CD4-positive, alpha-beta T cell treated with Interleukin-17A for 4 hours (primary cell): ENCODE measurements at regions not wholly inside any gene's neighbourhood (a gene's known extent, or its start where the extent isn't known, plus 50 kb on each side); places are given as distances from the start of the nearest gene placed in this dataset.

Source experiments
- DNase-seq: peaks from one replicate; pipeline ENCODE4 v3.0.0-alpha.2; 2020; ENCODE audit warnings: mixed read lengths

DNA sequence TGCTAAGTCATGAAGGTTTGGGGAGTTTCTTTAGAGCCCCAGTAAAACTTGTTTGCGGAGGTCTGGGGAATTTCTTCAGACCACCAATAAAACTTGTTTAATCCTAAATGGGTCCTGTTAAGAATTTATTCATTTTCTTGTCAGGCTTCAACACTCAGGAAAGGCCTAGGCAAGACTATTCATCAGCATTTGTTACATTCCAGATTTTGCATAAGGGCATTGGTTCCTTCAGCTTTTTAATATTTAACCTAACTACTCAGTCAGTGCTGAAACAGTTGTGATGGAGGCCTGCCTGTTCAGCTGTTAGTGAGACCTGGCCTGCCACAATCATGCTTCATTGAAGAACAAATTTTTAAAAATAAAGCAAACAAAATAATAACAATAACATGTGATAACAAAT lies 954.2 kb upstream of the SEMA6D start:
- DNase-seq = no peak

DNA sequence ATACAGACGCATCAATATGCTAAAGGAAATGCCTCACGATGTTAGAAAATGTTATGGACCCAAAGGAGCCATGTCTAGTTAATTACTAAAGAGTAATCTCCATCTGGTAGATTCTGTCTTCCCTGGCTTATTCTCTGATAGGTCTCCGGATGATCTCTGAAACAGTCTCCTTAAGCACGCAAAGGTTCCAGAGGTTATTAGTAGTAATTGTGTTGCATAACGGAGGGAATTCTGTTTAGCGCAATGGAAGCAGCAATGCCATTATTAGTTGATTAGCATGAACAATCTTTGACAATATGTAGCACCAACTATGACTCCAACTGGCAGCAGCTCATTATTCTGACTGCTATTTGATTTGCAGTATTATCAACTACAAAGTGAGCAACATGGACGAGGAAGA lies 952.5 kb upstream of the SEMA6D start:
- DNase-seq = no peak

DNA sequence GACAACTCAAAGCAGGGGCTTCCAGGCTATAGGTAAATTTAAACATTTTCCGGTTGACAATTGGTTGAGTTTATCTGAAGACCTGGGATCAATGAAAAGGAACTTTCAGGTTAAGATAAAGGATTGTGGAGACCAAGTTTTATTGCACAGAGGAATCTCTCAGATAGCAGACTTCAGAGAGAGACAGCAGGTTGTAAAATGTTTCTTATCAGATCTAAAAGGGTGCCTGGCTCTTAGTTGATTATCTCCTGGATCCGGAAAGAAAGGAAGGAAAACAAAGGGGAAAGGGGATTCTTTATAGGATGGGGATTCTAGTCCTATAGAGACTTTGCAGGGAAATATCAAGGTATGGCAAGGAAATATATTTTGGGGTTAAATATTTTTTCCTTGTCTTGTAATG lies 951.3 kb upstream of the SEMA6D start:
- no peak for DNase-seq

DNA sequence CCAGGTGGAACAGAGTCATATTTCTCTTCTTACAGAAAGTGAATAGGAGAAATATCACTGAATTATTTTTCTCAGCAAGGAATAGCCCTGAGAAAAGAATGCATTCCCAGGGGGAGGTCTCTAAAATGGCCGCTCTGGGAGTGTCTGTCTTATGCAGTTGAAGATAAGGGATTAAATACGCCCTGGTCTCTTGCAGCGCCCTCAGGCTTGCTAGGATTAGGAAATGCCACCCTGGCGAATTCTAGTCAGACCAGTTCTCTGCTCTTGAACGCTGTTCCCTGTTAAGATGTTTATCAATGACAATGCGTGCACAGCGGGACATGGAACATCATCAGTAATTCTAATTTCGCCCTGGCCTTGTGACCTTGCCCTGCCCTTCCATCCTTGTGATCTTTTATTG lies 949.0 kb upstream of the SEMA6D start:
- DNase-seq = no peak

DNA sequence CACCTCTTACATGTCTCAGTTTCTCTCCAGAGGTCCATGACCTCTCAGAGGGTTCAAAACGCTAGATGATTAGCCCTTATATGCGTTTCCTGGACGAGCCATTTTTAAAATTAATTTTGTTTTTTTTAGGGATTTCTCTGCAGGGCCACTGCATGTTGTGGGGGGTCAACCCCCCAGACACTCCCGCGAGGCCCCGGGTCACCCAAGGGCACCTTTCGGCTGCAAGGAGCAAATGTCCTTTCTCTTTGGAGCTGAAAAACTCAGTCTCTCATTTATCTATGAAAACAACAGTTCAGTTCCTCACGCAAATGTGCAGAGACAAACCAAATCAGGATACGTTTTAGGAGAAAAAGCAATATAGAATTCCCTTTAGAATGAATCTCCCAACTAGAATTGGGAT lies 944.3 kb upstream of the SEMA6D start:
- no peak for DNase-seq

DNA sequence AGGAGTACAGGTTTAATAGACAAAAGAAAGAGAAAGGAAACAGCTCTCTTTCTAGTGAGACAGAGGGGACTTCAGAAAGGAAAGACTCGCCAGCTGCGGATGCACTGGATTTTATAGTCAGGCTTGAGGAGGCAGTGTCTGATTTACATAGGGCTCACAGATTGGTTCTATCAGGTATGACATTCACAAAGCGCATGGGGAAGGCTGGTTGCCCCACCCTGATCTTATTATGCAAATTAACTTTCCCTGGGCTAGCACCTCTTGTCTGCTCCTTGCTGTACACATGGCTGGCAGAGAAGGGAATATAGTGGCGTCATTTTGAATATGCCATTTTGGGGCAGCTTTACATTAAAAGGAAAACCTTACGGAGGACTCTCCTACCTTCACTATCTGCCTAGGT lies 938.4 kb upstream of the SEMA6D start:
- no peak for DNase-seq

DNA sequence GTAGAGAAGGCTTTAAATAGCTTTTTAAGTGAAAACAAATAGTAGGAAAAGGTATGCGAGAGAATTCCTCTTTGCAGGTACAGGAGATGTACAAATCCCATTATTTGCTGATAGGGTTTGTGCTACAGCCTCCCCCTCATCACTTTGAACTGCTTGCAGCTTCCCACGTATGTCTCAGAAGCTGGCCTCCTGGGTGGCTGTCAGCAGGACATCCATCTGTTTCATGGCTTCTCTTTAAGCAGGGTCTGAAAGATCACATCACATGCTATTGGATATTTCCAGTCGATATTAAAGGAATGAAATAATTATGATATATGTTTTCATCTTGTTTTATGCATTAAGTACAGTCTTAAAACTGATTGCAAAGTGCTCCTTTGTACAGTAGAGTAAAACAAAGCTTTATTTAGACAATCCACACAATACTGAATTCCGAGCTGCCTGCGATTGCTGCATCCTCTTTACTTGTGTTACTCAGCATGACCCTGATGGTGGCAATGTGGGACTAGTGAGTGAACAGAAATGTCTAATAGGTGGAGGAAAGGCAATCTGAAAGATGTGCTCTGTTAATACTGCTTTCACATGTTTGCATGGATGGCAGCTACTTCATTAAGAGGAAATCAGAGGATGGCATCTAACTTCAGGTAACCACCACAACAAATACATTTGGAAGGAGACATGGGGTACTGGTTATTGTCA lies 930.6 kb upstream of the SEMA6D start:
- DNase-seq = no peak

DNA sequence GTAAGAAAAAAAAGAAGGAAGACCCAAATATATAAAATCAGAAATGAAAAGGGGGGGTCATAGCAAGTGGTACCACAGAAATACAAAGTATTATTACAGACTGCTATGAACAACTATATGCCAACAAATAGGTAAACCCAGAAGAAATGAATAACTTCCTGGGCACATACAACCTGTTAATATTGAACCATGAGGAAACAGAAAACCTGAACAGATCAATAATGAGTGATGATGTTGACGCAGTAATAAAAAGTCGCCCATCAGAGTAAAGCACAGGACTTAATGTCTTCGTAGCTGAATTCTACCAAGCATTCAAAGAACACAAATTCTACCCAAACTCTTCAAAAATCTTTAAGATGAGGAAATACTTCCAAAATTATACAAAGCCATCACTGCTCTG lies 921.6 kb upstream of the SEMA6D start:
- DNase-seq = no peak

DNA sequence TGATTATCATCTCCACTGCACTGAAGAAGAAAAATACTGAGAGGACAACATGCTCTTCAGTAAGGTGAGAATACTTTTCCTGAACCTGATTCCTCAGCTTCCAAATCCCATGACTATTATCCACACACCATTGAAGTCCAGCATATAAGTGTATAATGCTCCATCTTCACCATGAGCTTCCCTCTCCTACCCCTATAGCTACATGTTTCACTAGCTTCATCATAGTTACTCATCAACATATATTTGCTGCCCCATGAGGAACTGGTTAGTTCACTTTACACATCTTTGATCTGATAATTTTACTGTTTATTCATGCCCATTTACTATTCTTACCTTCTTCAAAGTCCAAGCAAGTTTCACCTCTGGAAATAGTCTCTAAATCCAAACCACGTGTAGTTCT lies 908.5 kb upstream of the SEMA6D start:
- no peak for DNase-seq

DNA sequence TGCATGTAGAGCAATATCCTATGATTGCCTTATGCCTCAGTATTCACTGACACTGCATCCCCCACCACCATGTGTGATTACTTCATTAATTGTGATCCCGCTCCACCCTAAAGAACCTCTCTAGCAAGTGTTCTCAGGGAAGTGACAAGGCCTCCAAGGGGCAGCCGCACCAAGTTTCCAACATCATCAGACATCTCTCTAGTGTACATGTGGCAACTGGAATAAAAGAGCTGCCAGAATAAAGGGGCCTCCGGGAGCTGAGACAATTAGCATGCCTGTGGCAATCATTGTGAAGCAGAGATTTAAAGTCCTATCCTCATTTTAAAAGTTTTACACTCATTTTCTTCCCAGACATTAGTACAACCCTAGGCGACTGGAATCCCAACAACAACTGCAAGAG lies 902.1 kb upstream of the SEMA6D start:
- no peak for DNase-seq

DNA sequence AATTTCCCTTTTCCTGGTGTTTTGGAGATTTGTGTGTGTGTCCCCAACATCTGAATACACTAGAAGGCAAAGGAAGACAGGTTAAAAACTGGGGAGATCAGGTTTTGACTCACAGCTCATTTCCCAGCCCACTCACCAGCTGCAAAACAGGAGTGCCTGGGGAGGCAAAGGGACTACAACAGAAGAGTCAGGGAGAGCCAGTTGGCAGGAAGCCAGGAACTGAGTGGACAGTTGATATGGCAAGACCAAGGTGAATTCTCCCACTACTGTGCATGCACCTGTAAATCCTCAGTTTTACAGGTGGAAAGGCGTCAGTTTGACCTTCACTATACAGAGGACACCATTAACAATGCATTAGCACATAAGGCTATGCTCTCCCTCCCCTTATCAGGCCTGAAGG lies 901.5 kb upstream of the SEMA6D start:
- no peak for DNase-seq

DNA sequence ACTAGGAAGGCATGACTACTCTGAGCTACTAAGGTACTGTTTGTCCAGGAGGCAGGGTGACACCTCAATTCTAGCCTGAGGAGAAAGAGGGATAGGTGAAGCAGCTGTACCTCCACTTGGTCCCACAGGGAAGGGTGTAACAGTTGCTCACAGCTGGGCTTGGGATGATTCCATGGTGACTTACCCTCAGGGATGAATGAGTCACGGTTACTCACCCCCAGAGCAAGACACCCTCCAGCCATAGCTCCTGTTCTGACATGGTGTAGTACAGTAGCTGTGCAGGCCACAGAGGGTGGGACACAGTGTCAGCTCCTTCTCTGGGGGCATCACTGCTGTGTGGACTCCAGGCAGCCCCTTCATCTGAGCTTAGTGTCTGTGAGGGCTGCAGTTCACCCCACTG lies 868.6 kb upstream of the SEMA6D start:
- DNase-seq = no peak

DNA sequence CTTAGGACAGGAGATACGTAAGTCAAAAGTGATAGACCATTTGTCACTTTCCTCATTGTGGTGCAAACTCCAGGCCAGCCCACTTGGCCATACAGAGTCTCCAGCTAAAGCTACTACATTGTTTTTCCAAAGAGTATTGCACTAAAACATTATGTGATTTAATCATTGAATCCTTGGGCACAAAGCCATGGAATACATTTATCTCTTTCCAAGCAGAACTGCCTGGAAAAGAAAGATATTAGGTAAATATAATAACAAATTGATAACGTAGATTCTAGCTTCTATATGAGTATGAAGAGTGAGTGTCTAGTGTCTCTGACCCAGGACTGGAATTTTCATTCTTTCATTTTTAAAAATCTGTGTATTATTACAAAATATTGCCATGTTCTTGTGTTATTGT lies 863.7 kb upstream of the SEMA6D start:
- DNase-seq = no peak

DNA sequence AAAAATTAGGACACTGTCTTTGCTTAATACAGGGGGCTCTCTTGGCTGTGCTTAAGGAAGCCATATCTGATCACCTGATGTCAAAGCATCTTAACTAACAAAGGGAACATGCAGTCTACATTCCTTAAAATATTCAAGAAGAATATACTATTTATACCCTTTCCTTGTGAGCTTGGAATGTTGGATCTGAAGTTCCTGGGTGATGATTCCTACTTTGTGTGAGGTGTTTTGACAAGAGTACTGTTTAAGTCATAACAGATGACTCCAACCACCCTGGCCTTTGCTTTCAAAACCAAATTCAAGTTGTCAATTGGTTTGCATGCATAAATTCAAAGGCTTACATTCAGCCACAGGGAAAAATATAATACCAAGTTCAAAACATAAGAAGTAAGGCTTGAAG lies 862.7 kb upstream of the SEMA6D start:
- DNase-seq = no peak

DNA sequence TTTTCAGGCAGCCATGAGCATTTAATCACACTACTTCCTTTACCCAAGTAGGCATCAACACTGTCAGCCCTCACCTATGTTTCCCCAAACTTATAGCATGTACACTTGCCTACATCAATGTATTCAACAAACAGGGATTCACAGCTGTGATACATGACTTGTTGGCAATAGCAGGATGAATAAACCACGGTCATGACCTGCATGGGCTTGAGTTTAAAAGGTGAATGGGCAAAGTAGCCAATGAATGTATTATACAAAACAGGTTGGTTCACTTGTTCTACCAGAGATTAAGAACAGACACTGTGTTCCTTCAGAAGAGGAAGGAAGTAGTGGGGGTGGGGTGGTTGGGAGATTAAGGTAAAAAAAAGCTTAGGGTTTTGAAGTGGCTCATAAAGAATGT lies 861.9 kb upstream of the SEMA6D start:
- no peak for DNase-seq

DNA sequence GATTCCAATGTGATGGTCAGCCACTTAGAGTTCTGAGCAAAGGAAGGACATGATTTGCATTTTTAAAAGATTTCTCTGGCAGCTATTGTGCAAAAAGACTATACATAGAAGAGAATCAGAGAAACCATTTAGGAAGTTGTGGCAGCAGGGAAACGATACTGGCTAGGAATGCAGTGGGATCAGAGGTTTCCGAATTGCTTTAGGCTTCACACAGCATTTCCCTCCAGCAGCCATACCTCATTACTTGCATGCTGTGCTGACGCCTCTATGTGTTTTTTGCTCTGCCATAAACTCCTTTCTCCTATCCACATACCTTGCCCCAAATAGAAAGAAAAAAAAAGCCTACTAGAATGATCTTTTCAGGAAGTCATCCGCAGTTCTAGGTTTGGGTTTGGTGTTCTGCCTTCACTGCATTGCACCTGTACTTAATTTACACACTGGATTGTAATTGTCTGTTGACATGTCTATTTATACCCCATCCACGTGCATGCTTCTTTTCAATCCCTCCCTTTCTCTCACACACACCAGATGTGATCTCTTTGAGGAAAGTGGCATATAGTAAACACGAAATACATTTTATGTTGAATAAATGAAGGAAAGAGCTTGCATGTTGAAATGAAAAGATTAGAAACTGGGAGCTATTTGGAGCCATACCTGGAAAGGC lies 860.3 kb upstream of the SEMA6D start:
- DNase-seq = no peak

DNA sequence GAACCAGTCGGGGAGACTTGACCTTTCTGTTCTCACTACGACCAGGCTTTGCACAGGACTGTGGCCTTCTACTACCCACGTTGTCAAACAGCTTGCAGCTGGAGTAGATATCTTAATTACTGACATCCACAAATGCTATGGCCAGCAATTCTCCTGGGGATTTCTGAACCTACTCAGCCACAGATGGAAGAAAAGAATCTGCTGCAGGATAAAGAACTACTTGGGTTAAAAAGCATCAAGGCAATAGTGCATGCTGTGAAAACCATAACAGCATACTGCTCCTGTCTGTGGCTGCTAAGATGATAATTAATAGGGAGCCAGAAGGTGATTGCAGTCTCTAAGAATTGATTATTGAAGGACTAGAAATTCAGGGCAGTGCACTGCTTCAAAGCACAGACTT lies 859.2 kb upstream of the SEMA6D start:
- no peak for DNase-seq

DNA sequence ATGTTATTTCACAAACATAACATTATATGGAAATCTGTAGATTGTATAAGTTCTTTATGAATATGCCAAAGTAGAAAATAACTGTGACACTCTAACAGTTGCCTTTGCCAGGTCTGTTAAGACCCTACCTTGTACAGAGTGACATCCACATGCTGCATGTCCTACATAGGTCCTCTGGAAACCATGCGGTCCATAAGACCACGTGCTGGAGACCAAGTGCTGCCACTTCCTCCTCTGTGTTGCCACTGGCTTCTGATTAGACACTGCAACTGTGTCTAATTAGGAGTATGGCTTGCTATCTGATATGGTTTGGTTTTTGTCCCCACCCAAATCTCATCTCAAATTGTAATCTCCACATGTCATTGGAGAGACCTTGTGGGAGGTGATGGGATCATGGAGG lies 855.5 kb upstream of the SEMA6D start:
- DNase-seq = no peak

DNA sequence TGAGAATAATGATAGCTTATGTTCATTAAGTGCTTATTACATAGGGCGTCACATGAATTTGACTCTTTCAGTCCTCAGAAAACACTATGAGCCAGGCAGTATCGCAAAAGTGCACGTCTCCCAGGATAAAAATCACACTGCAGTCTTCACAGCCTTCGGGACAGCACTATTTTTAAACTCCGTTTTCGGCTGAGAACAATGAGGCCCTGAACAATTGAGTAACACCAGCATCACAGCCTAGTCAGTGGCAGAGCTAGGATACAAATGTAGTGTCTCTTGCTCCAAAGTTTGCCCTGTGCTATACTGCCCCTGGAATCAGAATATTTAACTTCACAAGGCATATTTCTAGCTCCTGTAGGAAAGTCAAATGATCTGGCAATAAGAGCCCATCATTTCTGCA lies 852.1 kb upstream of the SEMA6D start:
- no peak for DNase-seq

DNA sequence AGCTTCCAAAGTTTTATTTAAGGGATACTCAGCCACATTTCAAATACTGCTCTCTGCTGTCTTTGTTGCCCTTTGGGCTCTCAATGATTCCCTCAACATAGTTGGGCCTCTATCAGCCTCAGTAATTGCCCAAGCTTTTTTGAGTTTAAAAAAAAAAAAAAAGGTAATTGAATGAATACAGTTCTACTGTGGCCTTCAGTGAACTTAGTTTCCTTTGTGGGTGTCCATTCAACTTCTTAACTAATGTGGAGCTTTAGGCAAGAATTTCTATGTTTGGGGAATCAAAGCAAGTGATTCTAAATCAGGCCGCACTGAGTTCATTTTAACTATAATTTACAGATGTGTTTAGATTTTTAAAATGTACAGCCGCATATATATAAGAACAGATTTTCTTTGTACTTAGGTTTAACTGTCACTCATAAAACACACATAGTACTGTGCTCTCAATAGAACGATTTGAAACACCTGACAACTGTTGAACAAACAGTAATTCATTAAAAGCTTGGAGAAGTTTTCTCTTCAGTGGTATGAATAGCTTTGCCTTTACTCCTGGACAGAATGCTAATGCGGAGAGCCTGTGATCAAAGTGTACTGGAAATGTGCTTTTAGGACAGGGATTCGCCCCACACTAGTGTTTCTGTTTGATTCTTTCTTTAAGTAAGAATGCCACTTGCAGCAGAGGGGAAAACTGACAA lies 844.9 kb upstream of the SEMA6D start:
- DNase-seq = no peak

DNA sequence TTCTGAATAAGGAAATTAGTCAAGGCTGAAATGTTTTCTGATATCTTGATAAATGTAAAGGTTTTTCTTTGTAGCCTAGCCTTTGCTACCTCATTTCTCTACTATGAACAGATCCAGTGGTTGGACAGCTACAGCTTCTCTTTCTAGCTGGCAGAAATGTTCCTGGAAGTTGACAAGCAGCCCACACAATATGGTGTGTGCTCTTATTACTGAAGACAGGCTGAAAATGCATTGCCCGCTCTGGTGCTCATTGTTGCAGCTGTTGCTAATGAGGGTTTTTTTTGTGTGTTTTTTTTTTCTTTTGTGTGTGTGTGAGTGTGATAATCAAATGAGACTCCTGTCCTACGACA lies 844.3 kb upstream of the SEMA6D start:
- no peak for DNase-seq

DNA sequence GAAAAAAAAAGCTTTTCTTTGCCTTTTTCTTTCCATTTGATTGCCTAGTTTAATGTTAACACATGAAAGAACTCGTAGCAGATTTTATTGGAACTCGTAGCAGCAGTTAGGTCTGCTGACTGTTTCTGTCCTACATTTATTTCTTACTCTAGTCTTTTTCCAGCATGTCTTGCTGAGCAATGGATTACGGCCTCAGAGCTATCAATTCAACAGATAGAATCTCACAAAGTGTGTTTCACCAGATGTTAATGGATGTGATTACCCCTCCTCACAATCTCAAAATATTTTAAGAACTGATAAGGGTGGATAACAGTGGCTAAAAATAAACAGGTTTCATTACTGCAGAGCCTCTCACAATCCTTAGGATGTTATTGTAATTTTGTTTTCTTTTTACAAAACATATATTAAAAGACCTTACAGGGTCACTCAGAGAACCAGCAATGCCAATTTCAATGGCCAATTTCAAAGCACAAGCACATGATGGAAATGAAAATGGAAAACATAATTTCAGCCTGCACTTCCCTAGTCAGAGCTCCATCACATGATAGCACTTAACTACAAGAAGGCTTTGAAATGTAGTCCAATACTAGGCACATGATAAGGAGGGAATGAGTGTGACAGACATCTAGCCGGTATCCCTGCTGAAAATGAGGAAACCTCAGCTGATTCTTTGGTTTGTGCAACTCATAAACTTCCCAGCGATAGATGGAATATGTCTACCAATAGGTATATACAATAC lies 838.1 kb upstream of the SEMA6D start:
- DNase-seq = no peak

DNA sequence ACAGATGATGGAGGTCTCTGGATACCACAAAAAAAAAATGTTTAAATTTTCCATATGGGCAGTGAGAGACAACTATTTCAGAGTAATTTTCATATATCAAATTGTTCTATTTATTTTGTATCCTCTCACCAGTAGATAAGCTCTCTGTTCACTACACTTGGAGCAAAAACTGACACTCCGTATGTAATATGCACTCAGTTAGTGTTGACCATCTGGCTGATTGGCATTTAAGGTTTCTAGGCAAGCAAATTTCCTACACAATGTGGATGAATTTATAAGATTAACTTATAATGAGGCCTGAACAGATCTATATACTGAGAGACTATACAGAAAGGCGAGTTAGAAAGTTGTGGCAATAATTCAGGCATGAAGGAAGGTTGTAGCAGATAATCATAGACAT lies 836.5 kb upstream of the SEMA6D start:
- no peak for DNase-seq

DNA sequence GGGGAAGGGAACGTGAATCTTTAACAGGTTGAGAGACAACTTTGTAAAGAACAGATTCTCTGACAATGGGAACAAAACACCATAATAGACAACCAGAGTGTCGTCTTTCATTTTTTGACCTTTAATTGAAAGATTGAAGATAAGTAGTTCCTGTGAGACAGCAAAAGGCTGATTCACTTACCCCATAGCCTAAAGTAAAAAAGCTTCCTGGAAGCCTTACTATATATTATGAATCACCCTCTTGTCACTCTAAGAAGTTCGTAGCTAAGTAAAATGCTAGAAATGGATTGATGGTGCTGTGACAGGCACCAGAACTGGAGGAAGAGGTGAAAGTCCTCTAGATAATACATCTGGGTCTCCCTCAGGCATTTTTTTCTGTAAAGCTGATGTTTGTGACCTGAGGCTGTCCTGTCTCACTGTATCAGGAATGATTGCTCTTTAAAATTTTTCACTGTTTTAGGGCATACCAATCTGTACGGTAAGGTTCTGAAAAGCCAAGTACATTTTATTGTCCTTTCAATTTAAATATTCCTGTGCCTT lies 824.6 kb upstream of the SEMA6D start:
- no peak for DNase-seq
